Endothelial cell of umbilical vein (primary cell): ENCODE measurements at regions not wholly inside any gene's neighbourhood (a gene's known extent, or its start where the extent isn't known, plus 50 kb on each side); places are given as distances from the start of the nearest gene placed in this dataset.

ENCODE experiments used
- BruUV-seq: library from RNA; stranded (reverse); fragments of 400-500 nt; replicated peaks from 2 replicates; lab custom pipeline; 2021; lab: Mats Ljungman, UMichigan
- CTCF ChIA-PET: fragments of 300-600, 350-600 bp; sonication (Branson Sonifier 250); formaldehyde crosslinking; loops from one replicate; lab custom pipeline; 2021; ENCODE audit warnings: antibody characterized with exemption, inconsistent platforms; lab: Charles Lee
- POLR2A ChIA-PET: fragments of 300-600, 350-600 bp; sonication (Branson Sonifier 250); formaldehyde crosslinking; loops from one replicate; lab custom pipeline; 2021; ENCODE audit warnings: antibody characterized with exemption, inconsistent platforms; lab: Charles Lee
- DNase-seq: peaks from one replicate; pipeline ENCODE4 v3.0.0-alpha.2; 2011; ENCODE audit warnings: low read depth, low spot score
- FAIRE-seq: peaks from 2 replicates; lab custom pipeline; 2011; peaks lifted over from hg19 to GRCh38; lab: Jason Lieb, UNC
- H2AFZ ChIP-seq: 2 replicates; pipeline ENCODE4 v1.6.0; 2012; ENCODE audit warnings: low read depth, low read length, control low read depth, inconsistent platforms
- H3K27ac ChIP-seq: 2 replicates; pipeline ENCODE4 v1.5.1; 2011; ENCODE audit warnings: low read depth, mild to moderate bottlenecking, control low read depth, low read length, moderate library complexity; ENCODE audit not compliant: insufficient read depth
- H3K27me3 ChIP-seq, 2 experiments: 2 replicates each; pipeline versions ENCODE4 v1.6.0 to v1.6.1; 2011; ENCODE audit warnings: low read length in 2 of 2, mixed read lengths in 1 of 2; ENCODE audit not compliant: control insufficient read depth in 2 of 2, insufficient read depth in 2 of 2
- H3K36me3 ChIP-seq, 2 experiments: 2 replicates in 1 of 2; 3 replicates in 1 of 2; pipeline ENCODE4 v1.5.1; 2011; ENCODE audit warnings: low read length in 2 of 2, mild to moderate bottlenecking in 1 of 2, moderate library complexity in 1 of 2; ENCODE audit not compliant: control insufficient read depth in 2 of 2, insufficient read depth in 2 of 2; ENCODE audit errors: extremely low read depth in 1 of 2
- H3K4me1 ChIP-seq: 3 replicates; pipeline ENCODE4 v1.5.1; 2011; ENCODE audit warnings: mild to moderate bottlenecking, low read length; ENCODE audit not compliant: control insufficient read depth, insufficient read depth; ENCODE audit errors: extremely low read depth
- H3K4me2 ChIP-seq: 2 replicates; pipeline ENCODE4 v1.6.1; 2011; ENCODE audit warnings: low read length, control low read depth, mixed read lengths; ENCODE audit not compliant: insufficient read depth
- H3K4me3 ChIP-seq, 3 experiments: fragments of 200-600 bp in 1 of 3; sonication (generic), shearing (Covaris generic) in 1 of 3; replicated peaks in 1 of 3; 2 replicates each; pipeline ENCODE4 v1.5.1; 2011 to 2016; ENCODE audit warnings: control low read depth in 3 of 3, low read length in 3 of 3, mild to moderate bottlenecking in 2 of 3, inconsistent platforms in 1 of 3, low read depth in 1 of 3, moderate library complexity in 1 of 3; ENCODE audit not compliant: insufficient read depth in 1 of 3
- H3K79me2 ChIP-seq: 2 replicates; pipeline ENCODE4 v1.6.0; 2012; ENCODE audit warnings: low read length, inconsistent platforms; ENCODE audit not compliant: control insufficient read depth, insufficient read depth
- H3K9ac ChIP-seq: replicated peaks from 2 replicates; pipeline ENCODE3; 2011; ENCODE audit warnings: low read length, control low read depth; ENCODE audit not compliant: insufficient read depth; ENCODE audit errors: extremely low read depth
- H3K9me1 ChIP-seq: replicated peaks from 3 replicates; pipeline ENCODE4 v1.6.0; 2011; ENCODE audit warnings: mild to moderate bottlenecking, low read length; ENCODE audit not compliant: control insufficient read depth, insufficient read depth; ENCODE audit errors: extremely low read depth
- H3K9me3 ChIP-seq: replicated peaks from 2 replicates; pipeline ENCODE4 v1.5.1; 2012; ENCODE audit warnings: low read length, inconsistent platforms; ENCODE audit not compliant: control insufficient read depth, insufficient read depth
- H4K20me1 ChIP-seq: replicated peaks from 2 replicates; pipeline ENCODE3; 2011; ENCODE audit warnings: mild to moderate bottlenecking, low read length; ENCODE audit not compliant: control insufficient read depth, insufficient read depth; ENCODE audit errors: extremely low read depth
- EZH2 ChIP-seq: IDR thresholded peaks from 2 replicates; pipeline ENCODE4 v1.6.1; 2012; ENCODE audit warnings: borderline replicate concordance, low read depth, mild to moderate bottlenecking, moderate library complexity, low read length, inconsistent platforms; ENCODE audit not compliant: severe bottlenecking
- FOS ChIP-seq: IDR thresholded peaks from 2 replicates; pipeline ENCODE4 v1.6.1; 2011; ENCODE audit warnings: mild to moderate bottlenecking, low read length, moderate library complexity, borderline replicate concordance; ENCODE audit not compliant: insufficient read depth
- GATA2 ChIP-seq: IDR thresholded peaks from 2 replicates; pipeline ENCODE4 v1.7.0; 2011; ENCODE audit warnings: low read depth, mild to moderate bottlenecking, moderate library complexity, mixed read lengths, low read length; ENCODE audit not compliant: insufficient read length, insufficient read depth
- JUN ChIP-seq: IDR thresholded peaks from 2 replicates; pipeline ENCODE4 v1.6.1; 2011; ENCODE audit warnings: borderline replicate concordance, low read depth; ENCODE audit not compliant: insufficient read length, insufficient read depth
- MYC ChIP-seq: IDR thresholded peaks from one replicate; pipeline ENCODE4 v1.6.1; 2011; ENCODE audit warnings: mild to moderate bottlenecking, low read depth, low read length
- POLR2A ChIP-seq: IDR thresholded peaks from 2 replicates; pipeline ENCODE4 v1.6.1; 2012; ENCODE audit warnings: low read depth, mild to moderate bottlenecking, control low read depth, low read length
- POLR2AphosphoS5 ChIP-seq: IDR thresholded peaks from 2 replicates; pipeline ENCODE4 v1.6.1; 2012; ENCODE audit warnings: low read depth, mild to moderate bottlenecking, control low read depth, low read length, moderate library complexity; ENCODE audit not compliant: insufficient read depth
- dilution Hi-C: fragments of 300-500 bp; cut with MboI; formaldehyde crosslinking; loops from one replicate; pipeline ENCODE4 v1.15.0; 2019; ENCODE audit warnings: low sequenced_read_pairs; ENCODE audit not compliant: extremely low pct_ligation_motif_present
- intact Hi-C: fragments of 100-400 bp; cut with micrococcal nuclease; formaldehyde crosslinking; loops from one replicate; pipeline ENCODE4 v1.10.0; 2022
- TF ChIP-seq, protein P1 (sequence below), 2 donors: IDR thresholded peaks; 1 replicate in 1 of 2; 2 replicates in 1 of 2; pipeline ENCODE4 v1.5.1; 2011; ENCODE audit warnings: low read length in 2 of 2, mild to moderate bottlenecking in 2 of 2, moderate library complexity in 2 of 2, control low read depth in 1 of 2, inconsistent platforms in 1 of 2, low read depth in 1 of 2; ENCODE audit not compliant: insufficient read depth in 1 of 2; ENCODE audit errors: extremely low read depth in 1 of 2
- TF ChIP-seq, protein P2 (sequence below): IDR thresholded peaks from 2 replicates; pipeline ENCODE4 v1.6.1; 2011; ENCODE audit not compliant: insufficient read depth, insufficient read length

DNA sequence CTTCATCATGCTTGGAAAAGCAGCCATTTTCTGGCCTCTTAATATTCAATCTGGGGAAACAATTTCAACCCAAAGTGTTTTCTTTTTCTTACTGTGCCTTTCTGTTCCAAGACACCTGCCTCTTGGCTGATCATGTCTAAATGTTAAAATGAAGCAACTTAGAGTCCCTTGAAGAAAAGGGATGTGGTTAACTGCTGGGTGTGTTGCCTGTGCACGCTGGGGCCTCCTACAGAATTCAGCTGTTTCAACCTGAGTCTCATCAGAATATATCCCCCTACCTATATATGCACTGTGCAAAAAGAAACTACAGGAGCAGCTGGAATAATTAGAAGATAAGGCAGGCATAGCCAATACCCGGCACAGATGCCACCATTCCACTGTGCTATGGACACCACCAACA, 222.0 kb downstream of the OMA1 start:
- intact Hi-C loops: no loop called here
- H3K4me2 ChIP-seq: no peak overlapping the region
- no TSS peak for BruUV-seq
- no peaks in the 10 kb centered on the region for H3K9me1 ChIP-seq
- ChIA-PET POLR2A (no interaction called here), CTCF (no interaction called here)
- H3K27ac ChIP-seq: no peak overlapping the region
- no peak overlapping the region for H3K4me3 ChIP-seq
- no peak overlapping the region for H3K9ac ChIP-seq
- H2AFZ ChIP-seq: no peak overlapping the region
- no peaks in the 10 kb centered on the region for H4K20me1 ChIP-seq
- dilution Hi-C loops: no loop called here
- DNase-seq: no peak
- FAIRE-seq: no peak
- no peaks in the 10 kb centered on the region for H3K36me3 ChIP-seq
- no peaks in the 10 kb centered on the region for H3K79me2 ChIP-seq
- no peaks in the 10 kb centered on the region for H3K4me1 ChIP-seq
- TF ChIP-seq JUN: no peak
- TF ChIP-seq, protein P1, sequence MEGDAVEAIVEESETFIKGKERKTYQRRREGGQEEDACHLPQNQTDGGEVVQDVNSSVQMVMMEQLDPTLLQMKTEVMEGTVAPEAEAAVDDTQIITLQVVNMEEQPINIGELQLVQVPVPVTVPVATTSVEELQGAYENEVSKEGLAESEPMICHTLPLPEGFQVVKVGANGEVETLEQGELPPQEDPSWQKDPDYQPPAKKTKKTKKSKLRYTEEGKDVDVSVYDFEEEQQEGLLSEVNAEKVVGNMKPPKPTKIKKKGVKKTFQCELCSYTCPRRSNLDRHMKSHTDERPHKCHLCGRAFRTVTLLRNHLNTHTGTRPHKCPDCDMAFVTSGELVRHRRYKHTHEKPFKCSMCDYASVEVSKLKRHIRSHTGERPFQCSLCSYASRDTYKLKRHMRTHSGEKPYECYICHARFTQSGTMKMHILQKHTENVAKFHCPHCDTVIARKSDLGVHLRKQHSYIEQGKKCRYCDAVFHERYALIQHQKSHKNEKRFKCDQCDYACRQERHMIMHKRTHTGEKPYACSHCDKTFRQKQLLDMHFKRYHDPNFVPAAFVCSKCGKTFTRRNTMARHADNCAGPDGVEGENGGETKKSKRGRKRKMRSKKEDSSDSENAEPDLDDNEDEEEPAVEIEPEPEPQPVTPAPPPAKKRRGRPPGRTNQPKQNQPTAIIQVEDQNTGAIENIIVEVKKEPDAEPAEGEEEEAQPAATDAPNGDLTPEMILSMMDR (IDR thresholded peaks at IDR 0.05; ENCODE audit: extremely low read depth in 1 of 2, insufficient read depth in 1 of 2, low read depth in 1 of 2, low read length in 2 of 2): no peak
- no peak for TF ChIP-seq MYC
- no peak for TF ChIP-seq POLR2AphosphoS5
- TF ChIP-seq FOS: no peak
- TF ChIP-seq EZH2: no peak
- TF ChIP-seq GATA2: no peak
- TF ChIP-seq POLR2A: no peak
- TF ChIP-seq, protein P2, sequence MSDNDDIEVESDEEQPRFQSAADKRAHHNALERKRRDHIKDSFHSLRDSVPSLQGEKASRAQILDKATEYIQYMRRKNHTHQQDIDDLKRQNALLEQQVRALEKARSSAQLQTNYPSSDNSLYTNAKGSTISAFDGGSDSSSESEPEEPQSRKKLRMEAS: no peak
- no peaks in the 10 kb centered on the region for H3K9me3 ChIP-seq
- no peaks in the 10 kb centered on the region for H3K27me3 ChIP-seq
